MCF 10A (cell line): ENCODE measurements at regions not wholly inside any gene's neighbourhood (a gene's known extent, or its start where the extent isn't known, plus 50 kb on each side); places are given as distances from the start of the nearest gene placed in this dataset.

Experiments used
- BruUV-seq: library from RNA; stranded (reverse); fragments of 400-500 nt; replicated peaks from 2 replicates; lab custom pipeline; 2021; lab: Mats Ljungman, UMichigan
- CTCF ChIA-PET: fragments of 300-600 bp; sonication (Branson Sonifier 250); formaldehyde crosslinking; extraction: SDS; loops from one replicate; lab custom pipeline; 2021; ENCODE audit warnings: antibody characterized with exemption, inconsistent platforms; lab: Yijun Ruan, JAX
- POLR2A ChIA-PET: fragments of 300-600, 350-650 bp; sonication (Branson Sonifier 250); formaldehyde crosslinking; extraction: SDS; loops from one replicate; lab custom pipeline; 2020; ENCODE audit warnings: antibody characterized with exemption, inconsistent platforms; lab: Yijun Ruan, JAX
- DNase-seq: peaks from one replicate; pipeline ENCODE4 v3.0.0-alpha.2; 2018; ENCODE audit not compliant: unreplicated experiment
- H3K27ac Mint-ChIP-seq: one replicate; pipeline ENCODE4 v1.8.0; 2022; ENCODE audit warnings: mild to moderate bottlenecking, low read depth, mixed read lengths; ENCODE audit not compliant: unreplicated experiment
- H3K27me3 Mint-ChIP-seq: one replicate; pipeline ENCODE4 v1.8.0; 2022; ENCODE audit warnings: mixed read lengths; ENCODE audit not compliant: insufficient read depth, unreplicated experiment
- H3K36me3 Mint-ChIP-seq: one replicate; pipeline ENCODE4 v1.8.0; 2022; ENCODE audit warnings: mild to moderate bottlenecking, moderate library complexity, mixed read lengths; ENCODE audit not compliant: insufficient read depth, unreplicated experiment
- H3K4me1 Mint-ChIP-seq: one replicate; pipeline ENCODE4 v1.8.0; 2022; ENCODE audit warnings: mixed read lengths; ENCODE audit not compliant: insufficient read depth, unreplicated experiment
- H3K4me3 Mint-ChIP-seq: one replicate; pipeline ENCODE4 v1.8.0; 2022; ENCODE audit warnings: mild to moderate bottlenecking, moderate library complexity, mixed read lengths; ENCODE audit not compliant: unreplicated experiment
- H3K9me3 Mint-ChIP-seq: one replicate; pipeline ENCODE4 v1.8.0; 2022; ENCODE audit warnings: mixed read lengths; ENCODE audit not compliant: unreplicated experiment
- CTCF ChIP-seq: fragments of 200-600 bp; IDR thresholded peaks from one replicate; pipeline ENCODE4 v1.8.0; 2022; ENCODE audit warnings: antibody characterized with exemption, mild to moderate bottlenecking; ENCODE audit not compliant: unreplicated experiment
- intact Hi-C: fragments of 100-400 bp; cut with micrococcal nuclease; formaldehyde crosslinking; loops from 2 replicates; pipeline ENCODE4 v1.14.1; 2022

- H3K4me3 Mint-ChIP-seq: no peak overlapping the region
- H3K27me3 Mint-ChIP-seq: peaks cover 11% of the 10 kb centered on the region
- H3K4me1 Mint-ChIP-seq: no peaks in the 10 kb centered on the region
- no peak overlapping the region for H3K27ac Mint-ChIP-seq
- no TSS peak for BruUV-seq
- no peak for DNase-seq
- TF ChIP-seq CTCF: no peak
- H3K36me3 Mint-ChIP-seq: no peaks in the 10 kb centered on the region
- CTCF ChIA-PET: interaction anchor here (0.6 to 1.3 kb wide), 6 partner anchors 21 to 435 kb away, joined by 3 read pairs; partner anchors contain the start of gene CCDC71L
- POLR2A ChIA-PET: interaction anchor here (0.5 to 1.7 kb wide), 7 partner anchors 14 to 441 kb away, joined by 3 to 5 read pairs (median 3); no protein-coding TSS in a partner anchor
- intact Hi-C loops: no loop called here
- no peaks in the 10 kb centered on the region for H3K9me3 Mint-ChIP-seq
These were observed 63.0 kb downstream of the CCDC71L start for GRCh38 chr7:106597751-106598546.

DNA sequence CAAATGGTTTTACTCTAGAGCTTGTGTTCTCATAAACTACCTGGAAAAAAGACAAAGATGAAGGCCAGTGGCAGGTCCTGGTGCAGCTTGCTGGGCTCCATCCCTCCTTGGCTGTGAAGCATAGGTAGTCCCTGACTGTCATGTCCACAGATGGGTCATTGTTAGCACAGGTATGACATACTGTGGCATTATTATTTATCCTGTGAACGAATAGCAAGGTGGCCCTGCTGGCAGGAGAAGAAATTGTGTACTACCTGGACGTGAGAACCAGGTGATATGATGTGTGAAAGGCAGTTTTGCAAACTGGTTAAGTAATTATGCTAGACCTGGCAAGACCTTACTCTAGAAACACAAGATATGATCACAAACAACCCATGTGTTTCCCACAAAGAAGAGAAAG lies 63.9 kb downstream of the CCDC71L start:
- Mint-ChIP-seq H3K27me3 (peaks cover 11% of the 10 kb centered on the region), H3K36me3 (no peaks in the 10 kb centered on the region), H3K27ac (no peak overlapping the region), H3K4me3 (no peak overlapping the region), H3K4me1 (no peaks in the 10 kb centered on the region), H3K9me3 (no peaks in the 10 kb centered on the region)
- TF ChIP-seq CTCF: no peak
- DNase-seq: no peak
- BruUV-seq: no TSS peak
- ChIA-PET CTCF (interaction anchor here (0.6 kb wide), 1 partner anchor 436 kb away, joined by 3 read pairs; no protein-coding TSS in a partner anchor), POLR2A (no interaction called here)
- intact Hi-C loops: no loop called here

GRCh38 chr7:106595922-106596321 lies 65.0 kb downstream of the CCDC71L start:
- no peak overlapping the region for H3K4me3 Mint-ChIP-seq
- intact Hi-C loops: no loop called here
- ChIA-PET POLR2A (no interaction called here), CTCF (interaction anchor here (0.6 kb wide), 1 partner anchor 165 kb away, joined by 4 read pairs; no protein-coding TSS in a partner anchor)
- no peak for DNase-seq
- H3K36me3 Mint-ChIP-seq: no peaks in the 10 kb centered on the region
- H3K27me3 Mint-ChIP-seq: peaks cover 11% of the 10 kb centered on the region
- no peaks in the 10 kb centered on the region for H3K9me3 Mint-ChIP-seq
- H3K4me1 Mint-ChIP-seq: no peaks in the 10 kb centered on the region
- BruUV-seq: no TSS peak
- no peak for TF ChIP-seq CTCF
- H3K27ac Mint-ChIP-seq: no peak overlapping the region

GRCh38 chr7:106593028-106593417 lies 67.9 kb downstream of the CCDC71L start:
- no peaks in the 10 kb centered on the region for H3K9me3 Mint-ChIP-seq
- H3K4me3 Mint-ChIP-seq: no peak overlapping the region
- CTCF ChIA-PET: interaction anchor here (0.6 to 1.3 kb wide), 3 partner anchors 11 to 71 kb away, joined by 3 read pairs; no protein-coding TSS in a partner anchor
- BruUV-seq: no TSS peak
- H3K27me3 Mint-ChIP-seq: peaks cover 11% of the 10 kb centered on the region
- intact Hi-C loops: no loop called here
- no peak for TF ChIP-seq CTCF
- H3K27ac Mint-ChIP-seq: no peak overlapping the region
- POLR2A ChIA-PET: no interaction called here
- no peaks in the 10 kb centered on the region for H3K36me3 Mint-ChIP-seq
- DNase-seq: no peak
- no peaks in the 10 kb centered on the region for H3K4me1 Mint-ChIP-seq
